HG03066 (cell line): ENCODE measurements at regions not wholly inside any gene's neighbourhood (a gene's known extent, or its start where the extent isn't known, plus 50 kb on each side); places are given as distances from the start of the nearest gene placed in this dataset.

Experiments
- ATAC-seq: cut with Tn5 transposase; IDR thresholded peaks from one replicate; pipeline ENCODE4 v1.9.1; 2021; ENCODE audit warnings: low read depth; ENCODE audit not compliant: unreplicated experiment

DNA sequence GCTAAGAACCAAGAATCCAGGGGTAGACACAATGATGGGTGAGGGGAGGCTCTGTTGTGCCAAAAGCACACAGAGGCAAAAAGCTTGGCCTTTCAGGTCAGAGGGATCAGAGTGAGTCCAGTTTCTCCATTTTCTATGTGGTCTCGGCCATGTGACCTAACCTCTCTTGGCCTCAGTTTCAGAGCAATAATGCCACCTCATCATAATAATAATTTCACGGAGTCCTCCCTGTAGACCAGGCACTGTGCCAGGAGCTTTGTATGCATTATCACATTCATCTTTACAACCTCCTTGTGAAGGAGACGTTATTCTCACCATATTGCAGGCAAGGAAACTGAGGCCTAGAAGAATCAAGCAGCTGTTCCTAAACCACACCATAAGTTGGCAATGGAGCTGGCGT is 120.2 kb downstream of the WT1 start:
- ATAC-seq = no peak

DNA sequence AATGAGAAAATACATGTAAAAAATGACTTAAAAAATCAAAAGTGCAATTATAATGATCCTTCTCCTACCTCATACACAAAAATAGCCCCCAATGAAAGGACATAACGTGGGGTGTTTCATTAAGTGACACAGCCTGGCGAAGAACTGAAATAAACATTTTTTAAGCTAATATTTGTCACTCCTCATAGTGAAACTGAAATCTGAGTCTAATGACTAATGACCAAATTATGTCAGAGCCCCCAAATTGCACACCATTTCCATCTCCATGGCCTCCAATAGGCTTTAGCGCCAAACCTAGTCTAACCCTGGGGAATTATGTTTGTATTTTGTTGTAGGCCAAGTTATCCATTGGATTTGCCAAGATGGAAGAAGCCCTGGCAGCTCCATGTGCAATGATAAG is 119.1 kb downstream of the WT1 start:
- no peak for ATAC-seq

DNA sequence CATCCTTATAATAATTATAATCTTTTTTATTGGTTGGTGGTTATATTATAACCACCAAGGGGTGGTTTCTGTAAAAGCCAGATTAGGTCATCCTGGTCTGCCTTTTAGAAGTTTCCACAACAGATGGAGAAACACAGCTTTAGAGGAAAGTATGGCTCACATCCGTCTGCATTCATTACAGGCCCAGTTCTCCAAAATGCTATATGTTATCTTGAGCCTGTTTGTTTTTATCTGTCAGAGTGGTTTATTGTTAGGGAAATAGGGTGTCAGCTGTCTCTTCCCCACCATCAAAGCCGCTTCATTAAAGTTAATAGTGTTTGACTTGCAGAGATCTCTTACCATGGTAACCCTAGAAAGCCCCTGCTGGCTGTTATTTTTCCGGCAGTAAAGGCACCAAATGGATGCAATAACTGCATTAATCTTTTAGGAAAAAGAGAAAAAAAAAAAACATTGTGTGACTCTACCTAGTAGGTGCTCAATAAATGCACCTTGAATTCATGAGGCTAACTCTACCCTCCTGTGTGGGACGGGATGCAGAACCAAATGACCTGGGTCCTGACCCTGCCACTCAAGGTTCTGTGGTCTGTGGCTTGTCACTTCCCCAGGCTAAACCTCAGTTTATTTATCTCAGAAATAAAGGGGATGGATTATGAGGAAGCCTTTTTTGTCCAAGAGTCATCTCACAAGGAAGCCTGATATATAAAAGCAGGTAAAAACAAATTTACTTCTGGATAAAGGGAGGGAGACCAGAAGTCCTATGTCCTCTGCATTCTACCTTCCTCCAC is 118.3 kb downstream of the WT1 start:
- no peak for ATAC-seq

DNA sequence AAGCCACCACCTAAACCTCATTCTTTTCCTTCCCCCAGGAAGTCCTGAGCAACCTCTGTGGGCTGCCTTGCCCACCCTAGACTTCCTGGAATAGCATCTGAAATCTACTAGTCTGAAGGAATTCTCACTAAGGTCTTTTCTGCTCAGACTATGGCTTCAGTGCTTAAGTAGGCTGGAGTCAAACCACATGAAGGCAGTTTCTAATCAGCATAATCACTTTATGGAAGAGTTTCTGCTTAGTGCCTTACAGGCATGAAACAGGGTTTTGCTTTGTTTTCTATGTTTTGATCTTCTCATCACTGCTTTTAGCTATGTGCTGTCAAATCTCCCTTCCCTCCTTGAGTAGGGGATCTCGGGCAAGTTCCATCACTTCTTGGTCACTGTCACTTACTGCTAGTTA is 117.7 kb downstream of the WT1 start:
- no peak for ATAC-seq

DNA sequence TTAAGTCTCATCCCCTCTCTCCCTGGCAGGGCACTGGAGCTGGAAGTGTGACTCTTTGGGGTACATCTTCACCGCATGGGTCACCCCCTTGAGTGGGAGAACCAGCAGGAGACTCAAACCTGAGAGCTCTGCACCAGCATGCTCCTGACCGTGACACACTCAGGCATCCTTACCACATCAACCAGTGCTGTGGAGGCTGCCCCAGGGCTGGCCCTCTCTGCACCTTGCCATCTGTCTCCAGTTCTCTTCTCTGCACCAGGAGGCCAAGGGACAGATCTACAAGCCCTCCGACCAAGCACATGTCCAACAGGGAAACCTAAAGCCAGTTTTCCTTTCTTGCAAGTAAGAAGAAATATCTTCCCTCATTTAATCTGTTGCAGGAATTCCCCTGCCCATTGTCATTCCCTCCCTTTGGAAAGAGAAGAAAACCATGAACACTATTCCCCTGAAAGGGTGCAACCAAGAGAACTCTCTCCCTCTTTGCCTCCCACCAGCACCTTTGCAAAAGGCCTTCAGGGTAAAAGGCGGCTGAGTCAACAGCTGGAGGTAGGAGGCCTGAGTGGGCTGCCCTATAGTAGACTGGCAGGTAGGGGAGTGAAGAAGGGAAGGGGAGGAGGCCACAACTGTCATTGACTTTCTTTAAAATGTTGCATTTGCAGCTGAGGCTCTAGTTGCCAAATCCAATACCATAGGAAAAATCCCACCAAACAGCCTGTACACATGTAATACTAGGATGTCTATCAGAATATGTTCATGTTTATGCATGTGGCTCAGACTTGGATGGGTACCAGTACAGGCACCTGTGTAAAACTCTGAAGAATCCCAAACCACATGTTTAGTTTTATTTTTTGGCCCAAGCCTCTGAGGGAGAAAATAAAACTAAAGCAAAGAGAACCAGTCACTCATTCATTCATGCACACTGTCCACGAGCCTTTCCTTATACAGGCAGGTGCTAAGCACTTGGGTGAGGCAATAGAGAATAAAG is 117.0 kb downstream of the WT1 start:
- no peak for ATAC-seq

DNA sequence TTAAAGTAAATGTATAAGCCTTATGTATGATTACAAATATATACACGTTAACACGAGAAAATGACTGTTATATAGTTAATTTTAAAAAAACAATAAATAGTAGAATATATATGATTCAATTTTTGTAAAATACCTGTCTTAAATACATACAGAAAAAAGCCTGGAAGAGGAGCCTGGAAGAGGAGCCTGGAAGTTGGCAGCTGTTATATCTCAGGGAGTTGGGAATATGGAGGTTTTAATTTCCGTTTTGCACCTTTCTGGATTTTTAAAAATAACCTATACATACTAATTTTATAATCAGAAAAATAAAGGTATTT is 111.6 kb downstream of the WT1 start:
- ATAC-seq = no peak

DNA sequence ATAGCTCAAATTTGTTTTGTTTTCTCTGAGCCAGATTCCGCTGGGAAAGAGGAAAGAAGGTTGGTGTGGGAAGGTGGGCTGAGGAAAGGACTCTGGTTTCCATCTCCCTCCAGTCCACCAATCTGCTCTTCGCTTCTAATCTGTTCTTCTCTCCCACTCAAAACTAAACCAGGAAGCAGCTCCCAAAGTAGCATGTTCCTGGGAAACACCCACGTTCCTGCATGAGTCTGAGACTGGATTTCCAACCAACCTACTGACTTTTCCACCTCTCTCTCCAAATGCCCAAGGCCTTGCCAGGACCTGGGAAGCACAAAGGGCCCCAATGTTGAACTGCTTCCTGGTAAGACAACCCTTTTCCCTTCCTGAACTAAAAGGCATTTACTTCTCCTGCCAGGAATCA is 110.2 kb downstream of the WT1 start:
- no peak for ATAC-seq

DNA sequence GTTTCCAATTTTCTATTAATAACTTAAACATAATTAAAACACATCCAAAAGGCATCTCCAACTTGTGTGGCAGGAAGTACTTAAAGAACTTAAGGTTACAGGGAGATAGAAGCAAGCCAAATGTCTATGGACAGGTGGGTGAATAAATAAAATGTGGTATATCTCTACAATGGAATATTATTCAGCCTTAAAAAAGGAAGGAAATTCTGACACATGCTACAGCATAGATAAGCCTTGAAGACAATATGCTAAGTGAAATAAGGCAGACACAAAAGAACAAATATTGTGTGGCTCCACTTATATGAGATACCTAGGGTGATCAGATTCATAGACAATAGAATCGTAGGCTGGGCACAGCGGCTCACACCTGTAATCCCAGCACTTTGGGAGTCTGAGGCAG is 109.6 kb downstream of the WT1 start:
- no peak for ATAC-seq

DNA sequence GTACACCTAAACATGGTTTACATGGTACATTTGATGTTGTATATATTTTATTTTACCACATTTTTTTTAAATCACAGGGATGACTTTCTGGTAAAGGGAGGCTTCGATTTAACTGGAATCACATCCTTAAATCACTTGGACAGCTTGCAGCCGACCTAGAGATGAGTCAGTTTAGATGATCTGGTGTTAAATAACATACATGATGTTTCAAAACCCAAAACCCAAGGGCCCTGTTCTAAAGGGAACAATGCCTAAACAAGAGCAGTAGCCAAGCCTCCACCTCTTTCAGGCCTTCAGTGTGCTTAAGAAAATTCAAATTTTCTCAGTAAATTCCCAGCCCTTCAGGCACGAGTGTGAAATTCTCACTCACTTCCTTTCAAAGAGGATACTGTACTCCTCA is 108.8 kb downstream of the WT1 start:
- no peak for ATAC-seq

DNA sequence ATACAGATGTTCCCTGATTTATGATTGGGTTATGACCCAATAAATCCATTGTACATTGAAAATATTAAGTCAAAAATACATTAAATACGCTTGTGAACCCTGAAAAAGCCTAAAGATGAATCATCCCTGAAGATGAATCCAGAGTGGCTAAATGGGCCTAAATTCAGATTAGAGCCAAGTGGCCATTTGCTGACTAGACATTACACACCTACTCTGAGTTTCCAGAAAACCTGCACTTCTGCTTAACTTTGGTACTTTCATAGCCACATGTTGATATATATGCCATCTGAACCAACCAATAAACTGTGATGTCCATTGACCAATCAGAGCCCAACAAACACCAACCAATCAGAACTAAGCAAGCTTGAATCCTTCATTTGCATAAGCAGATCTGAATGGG is 106.9 kb downstream of the WT1 start:
- ATAC-seq = no peak

DNA sequence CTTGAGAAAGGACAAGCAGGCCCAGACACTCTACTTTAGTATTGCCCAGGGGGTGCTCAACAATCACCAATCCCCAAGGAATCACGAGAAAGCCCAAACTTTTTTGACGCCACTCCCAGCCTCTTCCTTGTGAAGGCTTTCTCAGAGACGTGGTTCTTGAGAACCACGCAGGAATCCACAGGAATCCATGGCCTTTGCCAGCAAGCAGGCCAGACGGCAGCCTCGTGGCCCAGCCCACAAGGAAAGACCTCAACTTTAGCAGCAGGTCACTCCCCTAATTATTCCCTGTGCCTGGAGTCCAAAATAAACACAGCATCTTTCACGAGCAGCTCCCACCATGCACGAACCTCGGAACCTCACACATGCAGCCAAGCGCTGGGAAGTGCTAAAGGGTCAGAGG is 104.2 kb downstream of the WT1 start:
- ATAC-seq = no peak

DNA sequence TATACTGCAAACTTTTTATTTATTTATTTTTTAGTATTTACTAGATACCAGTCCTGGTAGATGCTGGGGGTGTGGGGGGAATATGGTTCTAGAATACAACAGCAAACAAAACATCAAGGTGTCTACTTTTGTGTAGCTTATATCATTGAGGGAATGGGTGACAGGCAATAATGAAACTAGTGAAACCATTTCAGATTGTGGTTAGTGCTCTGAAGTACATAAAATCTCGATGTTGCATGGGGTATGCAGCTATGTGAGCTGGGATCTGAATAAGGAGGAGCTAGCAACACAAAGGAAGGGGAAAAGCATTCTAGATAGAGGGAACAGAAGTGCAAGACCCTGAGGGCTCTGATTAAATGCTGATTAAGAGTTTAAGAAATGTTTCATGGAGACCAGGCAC is 103.5 kb downstream of the WT1 start:
- ATAC-seq = no peak

DNA sequence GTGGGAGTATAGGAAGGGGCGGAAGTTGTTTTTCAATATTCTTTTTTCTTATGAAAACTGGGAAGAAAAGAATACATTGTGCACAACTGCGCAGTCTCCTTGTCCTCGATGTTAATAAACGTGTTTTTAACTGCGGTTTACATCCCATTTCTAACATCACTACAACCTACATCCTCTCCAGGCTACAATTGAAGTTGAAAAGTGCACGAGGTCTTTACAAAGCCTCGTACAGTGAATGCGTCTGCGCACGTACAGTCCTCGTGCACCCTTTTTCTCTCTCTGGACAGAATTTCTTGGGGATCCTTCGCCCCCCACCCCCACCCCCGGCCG is 102.4 kb downstream of the WT1 start:
- no peak for ATAC-seq

DNA sequence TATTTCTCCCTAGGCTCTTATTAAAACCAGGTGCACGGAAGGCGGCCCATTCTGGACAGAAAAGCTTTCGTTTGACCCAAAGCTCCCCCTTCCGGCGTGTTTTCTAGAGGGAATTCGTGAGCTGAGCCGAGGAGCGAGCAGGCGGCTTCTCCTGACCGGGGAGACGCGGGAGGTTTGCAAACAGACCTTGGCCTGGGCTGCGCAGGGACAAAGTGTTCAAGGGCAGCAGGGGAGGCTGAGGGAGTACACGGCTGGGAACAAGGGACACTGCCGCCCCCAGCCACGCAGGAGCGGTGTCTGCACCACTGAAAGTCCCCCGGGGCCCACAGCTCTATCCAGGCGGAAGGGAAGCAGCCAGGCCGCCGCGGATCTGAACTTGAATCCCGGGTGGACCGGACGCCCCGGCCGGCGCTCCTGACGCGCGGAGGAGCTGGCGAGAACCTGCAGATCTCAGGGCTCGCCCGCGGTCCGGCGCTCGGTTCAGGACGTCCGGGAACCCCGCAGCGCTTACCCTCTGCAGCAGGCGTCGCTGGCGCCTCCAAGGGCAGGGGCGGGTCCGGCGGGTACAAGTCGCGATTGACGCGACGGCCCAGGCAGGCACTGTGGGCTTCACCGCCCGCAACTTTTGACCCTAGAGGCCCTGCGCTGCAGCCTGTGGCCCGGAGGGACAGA is 101.9 kb downstream of the WT1 start:
- no peak for ATAC-seq

DNA sequence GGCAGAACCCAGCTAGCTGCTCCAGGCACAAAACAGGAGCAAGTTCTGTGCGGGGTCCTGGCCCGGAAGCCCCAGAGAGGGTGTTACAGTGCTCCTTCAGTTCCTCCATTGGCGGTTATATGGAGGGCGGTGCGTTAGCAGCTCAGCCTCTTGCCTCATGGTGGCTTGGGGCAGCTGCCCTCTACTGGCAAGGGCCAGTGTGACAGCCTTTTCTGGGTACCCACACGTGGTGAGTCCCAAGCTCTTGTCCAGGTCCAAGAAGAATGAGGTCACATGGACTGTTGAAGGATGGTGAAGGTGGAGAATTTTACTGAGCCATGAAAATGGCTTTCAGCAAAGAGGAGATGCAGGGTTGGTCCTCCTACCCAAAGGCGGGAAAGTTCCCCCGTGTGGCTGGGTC is 100.5 kb downstream of the WT1 start:
- no peak for ATAC-seq
